HepG2 (cell line): ENCODE measurements at regions not wholly inside any gene's neighbourhood (a gene's known extent, or its start where the extent isn't known, plus 50 kb on each side); places are given as distances from the start of the nearest gene placed in this dataset.
A peak's percentile ranks its signal among the peaks of the same experiment; 100 is the strongest.

Experiments
- ATF7 ChIP-seq, 2 experiments: fragments of 450-650 bp in 1 of 2; sonication (generic) in 1 of 2; formaldehyde crosslinking in 1 of 2; IDR thresholded peaks; 2 replicates each; pipeline versions ENCODE4 v1.4.0 to v1.6.1; 2016 to 2020; ENCODE audit warnings: antibody characterized with exemption in 1 of 2, mild to moderate bottlenecking in 1 of 2, missing genetic modification reagents in 1 of 2
- CEBPB ChIP-seq: IDR thresholded peaks from 2 replicates; pipeline ENCODE4 v1.6.1; 2011; ENCODE audit warnings: low read depth, low read length, improper control_type of control experiment, borderline replicate concordance
- KDM5B ChIP-seq: sonication (generic); formaldehyde crosslinking; IDR thresholded peaks from 2 replicates; pipeline ENCODE4 v1.4.0; 2020; ENCODE audit warnings: missing genetic modification reagents, mild to moderate bottlenecking, borderline replicate concordance
- MAF1 ChIP-seq: sonication (generic); formaldehyde crosslinking; IDR thresholded peaks from 2 replicates; pipeline ENCODE4 v1.5.0; 2020; ENCODE audit warnings: missing genetic modification reagents, borderline replicate concordance
- MATR3 ChIP-seq: sonication (generic); formaldehyde crosslinking; IDR thresholded peaks from 2 replicates; pipeline ENCODE4 v1.4.0; 2020; ENCODE audit warnings: missing genetic modification reagents
- MIXL1 ChIP-seq: IDR thresholded peaks from 2 replicates; pipeline ENCODE4 v1.6.1; 2016
- MXD1 ChIP-seq: sonication (generic); formaldehyde crosslinking; IDR thresholded peaks from 2 replicates; pipeline ENCODE4 v1.4.0; 2020; ENCODE audit warnings: mild to moderate bottlenecking, missing genetic modification reagents
- REPIN1 ChIP-seq: sonication (generic); formaldehyde crosslinking; IDR thresholded peaks from 2 replicates; pipeline ENCODE4 v1.8.0; 2022; ENCODE audit warnings: missing genetic modification reagents, low read depth, mild to moderate bottlenecking, borderline replicate concordance
- SMC3 ChIP-seq: IDR thresholded peaks from 2 replicates; pipeline ENCODE4 v1.6.1; 2011; ENCODE audit warnings: low read length, improper control_type of control experiment
- SP5 ChIP-seq: IDR thresholded peaks from 2 replicates; pipeline ENCODE4 v1.6.1; 2016; ENCODE audit warnings: low read depth, borderline replicate concordance
- STAT6 ChIP-seq: sonication (generic); formaldehyde crosslinking; IDR thresholded peaks from 2 replicates; pipeline ENCODE4 v1.4.0; 2020; ENCODE audit warnings: missing genetic modification reagents, mild to moderate bottlenecking, borderline replicate concordance
- TEAD2 ChIP-seq: sonication (generic); formaldehyde crosslinking; IDR thresholded peaks from 2 replicates; pipeline ENCODE4 v1.9.0; 2021; ENCODE audit warnings: missing genetic modification reagents
- U2AF1 ChIP-seq: fragments of 200-400 bp; formaldehyde crosslinking; optimal IDR thresholded peaks from 2 replicates; pipeline ENCODE3; 2017; ENCODE audit warnings: mild to moderate bottlenecking, low read depth, low read length
- XBP1 ChIP-seq: sonication (generic); formaldehyde crosslinking; IDR thresholded peaks from 2 replicates; pipeline ENCODE4 v1.5.0; 2020; ENCODE audit warnings: missing genetic modification reagents
- ZBTB44 ChIP-seq: sonication (generic); formaldehyde crosslinking; IDR thresholded peaks from 2 replicates; pipeline ENCODE4 v1.4.0; 2020; ENCODE audit warnings: missing genetic modification reagents
- ZC3H4 ChIP-seq: sonication (generic); formaldehyde crosslinking; IDR thresholded peaks from 2 replicates; pipeline ENCODE4 v1.4.0; 2020; ENCODE audit warnings: missing genetic modification reagents, borderline replicate concordance
- ZFX ChIP-seq: sonication (generic); formaldehyde crosslinking; IDR thresholded peaks from 2 replicates; pipeline ENCODE4 v1.4.0; 2020; ENCODE audit warnings: mild to moderate bottlenecking, low read depth, missing genetic modification reagents, moderate library complexity
- ZNF317 ChIP-seq: sonication (generic); formaldehyde crosslinking; IDR thresholded peaks from 2 replicates; pipeline ENCODE4 v1.5.0; 2020; ENCODE audit warnings: mild to moderate bottlenecking, missing genetic modification reagents
- TF ChIP-seq, protein P1 (sequence below): sonication (generic); formaldehyde crosslinking; IDR thresholded peaks from 2 replicates; pipeline ENCODE4 v1.4.0; 2020; ENCODE audit warnings: mild to moderate bottlenecking, missing genetic modification reagents

- TF ChIP-seq SP5 (CRISPR knock-in tag) (no peak), REPIN1 (CRISPR knock-in tag) (no peak), CEBPB (no peak), TEAD2 (CRISPR knock-in tag) (no peak), MATR3 (CRISPR knock-in tag) (no peak), STAT6 (0 out of 2 replicates have a peak, but pooled peaks have one; percentile 49), ZC3H4 (CRISPR knock-in tag) (no peak), U2AF1 (no peak), ZFX (CRISPR knock-in tag) (0 out of 2 replicates have a peak, but pooled peaks have one; percentile 19), MXD1 (no peak), SMC3 (no peak), ZNF317 (no peak), KDM5B (no peak), MAF1 (CRISPR knock-in tag) (no peak), ZBTB44 (no peak), ATF7 (IDR thresholded peaks at IDR 0.05) (no peak), ATF7 (CRISPR knock-in tag; IDR thresholded peaks at IDR 0.05) (no peak), MIXL1 (CRISPR knock-in tag) (no peak), XBP1 (CRISPR knock-in tag) (no peak)
- TF ChIP-seq, protein P1, sequence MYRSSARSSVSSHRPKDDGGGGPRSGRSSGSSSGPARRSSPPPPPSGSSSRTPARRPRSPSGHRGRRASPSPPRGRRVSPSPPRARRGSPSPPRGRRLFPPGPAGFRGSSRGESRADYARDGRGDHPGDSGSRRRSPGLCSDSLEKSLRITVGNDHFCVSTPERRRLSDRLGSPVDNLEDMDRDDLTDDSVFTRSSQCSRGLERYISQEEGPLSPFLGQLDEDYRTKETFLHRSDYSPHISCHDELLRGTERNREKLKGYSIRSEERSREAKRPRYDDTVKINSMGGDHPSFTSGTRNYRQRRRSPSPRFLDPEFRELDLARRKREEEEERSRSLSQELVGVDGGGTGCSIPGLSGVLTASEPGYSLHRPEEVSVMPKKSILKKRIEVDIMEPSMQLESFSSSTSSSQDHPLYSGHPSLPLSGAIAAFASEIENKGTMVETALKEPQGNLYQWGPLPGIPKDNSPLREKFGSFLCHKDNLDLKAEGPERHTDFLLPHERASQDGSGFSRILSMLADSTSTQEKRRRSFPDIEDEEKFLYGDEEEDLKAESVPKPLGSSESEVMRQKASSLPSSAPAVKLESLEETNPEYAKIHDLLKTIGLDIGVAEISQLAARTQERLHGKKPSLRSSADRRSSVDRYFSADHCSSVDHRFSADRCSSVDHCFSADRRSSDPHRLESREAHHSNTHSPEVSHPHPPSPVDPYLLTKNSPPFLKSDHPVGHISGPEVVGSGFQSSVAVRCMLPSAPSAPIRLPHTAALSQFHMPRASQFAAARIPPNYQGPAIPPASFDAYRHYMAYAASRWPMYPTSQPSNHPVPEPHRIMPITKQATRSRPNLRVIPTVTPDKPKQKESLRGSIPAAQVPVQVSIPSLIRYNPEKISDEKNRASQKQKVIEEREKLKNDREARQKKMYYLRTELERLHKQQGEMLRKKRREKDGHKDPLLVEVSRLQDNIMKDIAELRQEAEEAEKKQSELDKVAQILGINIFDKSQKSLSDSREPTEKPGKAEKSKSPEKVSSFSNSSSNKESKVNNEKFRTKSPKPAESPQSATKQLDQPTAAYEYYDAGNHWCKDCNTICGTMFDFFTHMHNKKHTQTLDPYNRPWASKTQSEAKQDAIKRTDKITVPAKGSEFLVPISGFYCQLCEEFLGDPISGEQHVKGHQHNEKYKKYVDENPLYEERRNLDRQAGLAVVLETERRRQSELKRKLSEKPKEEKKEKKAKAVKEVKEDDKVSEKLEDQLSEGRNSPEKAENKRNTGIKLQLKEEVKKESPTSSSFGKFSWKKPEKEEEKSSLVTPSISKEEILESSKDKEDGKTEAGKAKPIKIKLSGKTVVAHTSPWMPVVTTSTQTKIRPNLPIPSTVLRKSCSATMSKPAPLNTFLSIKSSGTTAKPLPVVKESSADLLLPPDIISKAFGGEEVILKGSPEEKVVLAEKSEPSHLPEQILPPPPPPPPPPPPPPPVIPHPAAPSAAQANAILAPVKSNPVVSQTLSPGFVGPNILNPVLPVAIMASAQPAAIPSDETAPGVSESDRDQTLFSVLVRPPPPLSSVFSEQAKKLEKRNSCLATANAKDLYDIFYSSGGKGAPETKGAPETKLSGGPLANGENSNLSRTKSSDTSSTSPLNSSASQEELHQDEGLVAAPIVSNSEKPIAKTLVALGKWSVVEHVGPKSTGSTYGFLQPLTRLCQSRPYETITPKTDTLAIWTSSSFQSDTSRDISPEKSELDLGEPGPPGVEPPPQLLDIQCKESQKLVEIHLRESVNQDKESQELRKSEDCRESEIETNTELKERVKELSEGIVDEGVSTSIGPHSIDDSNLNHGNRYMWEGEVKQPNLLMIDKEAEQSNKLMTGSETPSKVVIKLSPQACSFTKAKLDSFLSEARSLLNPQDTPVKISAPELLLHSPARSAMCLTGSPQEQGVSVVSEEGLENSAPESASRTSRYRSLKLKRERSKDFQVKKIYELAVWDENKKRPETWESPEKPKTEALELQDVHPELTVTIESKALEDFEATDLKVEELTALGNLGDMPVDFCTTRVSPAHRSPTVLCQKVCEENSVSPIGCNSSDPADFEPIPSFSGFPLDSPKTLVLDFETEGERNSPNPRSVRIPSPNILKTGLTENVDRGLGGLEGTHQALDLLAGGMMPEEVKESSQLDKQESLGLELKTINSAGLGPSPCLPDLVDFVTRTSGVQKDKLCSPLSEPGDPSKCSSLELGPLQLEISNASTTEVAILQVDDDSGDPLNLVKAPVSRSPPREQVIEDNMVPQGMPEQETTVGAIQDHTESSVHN (CRISPR knock-in tag) = no peak
Measured at GRCh38 chr2:179344970-179345369, 80.3 kb upstream of the SESTD1 start (continued).
